GM12892 (cell line): ENCODE measurements at regions not wholly inside any gene's neighbourhood (a gene's known extent, or its start where the extent isn't known, plus 50 kb on each side); places are given as distances from the start of the nearest gene placed in this dataset.

Experiments used
- DNase-seq: peaks from one replicate; pipeline ENCODE4 v3.0.0; 2011; ENCODE audit not compliant: insufficient read length
- FAIRE-seq: peaks from 2 replicates; lab custom pipeline; 2011; peaks lifted over from hg19 to GRCh38; lab: Jason Lieb, UNC
- POLR2A ChIP-seq: IDR thresholded peaks from 2 replicates; pipeline ENCODE4 v1.6.1; 2011; ENCODE audit warnings: low read depth, low read length, control low read depth
- POLR2AphosphoS5 ChIP-seq: IDR thresholded peaks from 2 replicates; pipeline ENCODE4 v1.6.1; 2011; ENCODE audit warnings: low read depth, low read length, control low read depth
- TAF1 ChIP-seq: IDR thresholded peaks from 2 replicates; pipeline ENCODE4 v1.6.1; 2011; ENCODE audit warnings: low read depth, mild to moderate bottlenecking, control low read depth, low read length, borderline replicate concordance

DNA sequence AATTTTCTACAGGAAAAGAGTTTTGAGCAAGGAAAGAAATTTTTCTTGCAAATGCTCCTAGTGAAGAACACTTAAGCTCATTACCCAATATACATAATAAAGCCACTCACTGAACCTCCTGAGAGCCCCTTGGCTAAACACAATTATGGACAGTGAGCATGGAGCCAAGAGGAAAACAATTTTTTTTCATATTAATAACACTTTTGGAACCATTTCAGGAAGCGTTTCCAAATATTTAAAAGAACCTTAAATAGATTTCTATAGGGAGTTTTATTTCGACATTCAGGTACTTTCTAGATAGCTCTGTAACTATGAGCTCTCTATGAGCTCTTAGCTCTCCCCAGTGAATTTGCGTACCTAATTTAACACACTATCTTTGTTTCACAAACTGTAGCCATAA is 581.1 kb downstream of the ZNF385D start:
- DNase-seq (no peak), FAIRE-seq (no peak)
- TF ChIP-seq POLR2A = no peak
- no peak for TF ChIP-seq TAF1
- TF ChIP-seq POLR2AphosphoS5 = no peak

DNA sequence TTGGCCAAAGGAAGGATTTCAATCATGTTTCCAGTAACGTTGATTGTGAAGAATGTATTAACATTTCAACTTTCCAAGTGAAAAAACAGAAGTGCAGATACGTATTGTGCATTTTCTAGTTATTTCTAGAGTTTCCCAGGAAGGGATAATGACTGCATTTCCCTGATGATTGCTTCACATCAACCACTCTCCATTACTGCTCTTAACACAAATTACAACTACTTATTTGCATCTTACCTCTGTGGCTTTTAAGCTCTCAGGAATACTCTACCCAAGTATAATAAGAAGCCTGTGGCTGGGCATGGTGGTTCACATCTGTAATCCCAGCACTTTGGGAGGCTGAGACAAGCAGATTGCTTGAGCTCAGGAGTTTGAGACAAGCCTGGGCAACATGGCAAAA is 582.5 kb downstream of the ZNF385D start:
- DNase-seq (no peak), FAIRE-seq (no peak)
- no peak for TF ChIP-seq TAF1
- no peak for TF ChIP-seq POLR2AphosphoS5
- no peak for TF ChIP-seq POLR2A

DNA sequence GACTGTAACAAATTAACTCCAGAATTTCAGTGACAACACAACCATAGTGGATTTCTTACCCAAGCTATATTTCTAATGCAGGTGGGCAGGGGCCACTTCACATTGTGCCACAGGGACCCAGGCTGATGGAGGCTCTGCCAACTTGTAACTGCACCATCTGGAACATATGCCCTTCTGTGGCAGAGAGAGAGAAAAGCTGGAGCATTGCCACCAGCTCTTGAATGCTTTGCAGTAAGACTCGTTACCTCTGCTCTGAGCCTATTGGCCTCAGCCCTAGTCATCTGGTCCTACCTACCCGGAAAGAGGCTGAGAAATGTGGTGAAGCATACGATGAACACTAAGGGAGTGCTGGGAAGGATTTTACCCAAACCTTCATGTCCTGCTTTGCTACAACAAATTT is 587.1 kb downstream of the ZNF385D start:
- FAIRE-seq = no peak
- no peak for TF ChIP-seq POLR2AphosphoS5
- no peak for DNase-seq

DNA sequence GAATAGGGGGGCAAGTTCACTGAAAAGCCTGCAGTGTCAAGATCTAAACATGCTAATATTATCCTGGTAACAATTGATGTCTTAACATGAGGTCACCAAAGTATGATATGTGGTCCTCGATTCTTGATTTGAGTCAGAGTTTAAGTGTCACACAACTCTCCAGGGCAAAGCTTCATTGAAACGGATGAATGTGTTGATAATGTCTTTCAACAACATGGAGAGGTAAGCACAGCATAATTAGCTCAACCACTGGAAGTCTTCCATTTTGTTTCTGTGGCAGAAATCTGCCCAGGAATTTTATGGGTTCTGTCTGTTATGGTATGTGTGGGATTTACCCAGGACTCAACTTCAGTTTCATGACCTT is 591.5 kb downstream of the ZNF385D start:
- DNase-seq (no peak), FAIRE-seq (no peak)
- no peak for TF ChIP-seq POLR2AphosphoS5

DNA sequence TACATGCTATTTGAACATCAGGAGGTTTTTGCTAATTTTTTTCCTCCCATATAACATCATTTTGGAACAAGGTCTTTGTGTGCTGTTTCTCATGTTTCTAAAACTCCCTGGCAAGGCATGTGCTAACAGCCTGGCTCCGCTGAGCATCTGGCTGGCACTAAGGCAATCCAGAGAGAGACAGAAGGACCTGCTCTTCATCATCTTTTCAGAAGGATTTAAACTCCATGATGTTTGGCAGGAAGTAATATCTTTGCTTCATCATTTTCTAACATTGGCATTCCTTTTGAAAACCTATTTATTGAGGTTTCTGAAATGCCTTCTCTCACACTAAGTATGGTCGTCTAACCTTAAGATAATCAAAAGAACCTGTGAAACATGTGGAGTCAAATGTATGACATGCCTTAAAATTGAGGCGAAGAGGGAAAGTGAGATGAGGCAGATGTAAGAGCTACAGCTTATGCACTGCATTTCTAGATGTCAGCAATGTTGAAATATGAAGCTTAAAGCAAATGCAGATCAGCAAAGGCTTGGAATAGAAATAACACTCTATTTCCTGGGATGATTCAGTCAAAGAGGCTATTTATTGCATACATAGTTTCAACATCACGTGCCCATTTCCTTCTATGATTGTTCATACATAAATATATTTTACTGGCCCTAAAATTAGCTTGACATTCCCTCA is 592.0 kb downstream of the ZNF385D start:
- DNase-seq (no peak), FAIRE-seq (no peak)
- TF ChIP-seq POLR2AphosphoS5 = no peak
- no peak for TF ChIP-seq TAF1
- no peak for TF ChIP-seq POLR2A

DNA sequence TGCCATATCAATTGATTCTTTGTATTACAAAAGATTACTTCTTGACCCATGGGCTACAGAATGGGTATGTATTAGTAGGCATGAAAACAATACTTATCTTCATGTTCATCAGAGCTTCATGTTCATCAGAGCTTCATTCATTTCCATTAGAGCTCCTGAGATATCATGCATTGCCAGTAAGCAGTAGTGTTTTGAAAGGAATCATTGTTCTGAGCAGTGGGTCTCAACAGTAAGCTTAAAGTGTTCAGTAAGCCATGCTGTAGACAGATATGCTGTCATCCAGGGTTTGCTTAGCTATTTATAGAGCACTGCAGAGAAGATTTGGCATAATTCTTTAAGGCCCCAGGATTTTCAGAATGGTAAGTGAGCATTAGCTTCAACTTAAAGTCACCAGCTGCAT is 596.1 kb downstream of the ZNF385D start:
- no peak for FAIRE-seq
- DNase-seq = no peak
- TF ChIP-seq POLR2A = no peak
- TF ChIP-seq POLR2AphosphoS5 = no peak
- TF ChIP-seq TAF1 = no peak

DNA sequence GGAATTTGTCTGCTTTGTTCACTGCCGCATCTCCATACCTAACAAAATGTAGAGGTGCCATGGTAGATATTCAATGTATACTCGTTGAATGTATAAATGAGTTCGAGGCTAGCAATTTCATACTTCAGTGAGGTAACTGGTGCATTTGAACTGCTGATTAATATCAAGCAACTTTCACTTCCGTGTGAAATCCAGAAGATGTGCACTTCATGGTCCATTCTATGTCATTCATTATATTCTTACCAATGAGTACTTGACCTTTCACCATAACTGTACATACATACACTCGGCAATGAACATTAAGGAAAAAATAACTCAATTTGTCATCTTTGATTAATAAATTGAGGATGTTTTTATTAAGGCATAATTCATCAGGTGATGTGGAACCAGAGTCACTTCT is 598.5 kb downstream of the ZNF385D start:
- FAIRE-seq (no peak), DNase-seq (no peak)
- TF ChIP-seq POLR2A = no peak
- no peak for TF ChIP-seq POLR2AphosphoS5

DNA sequence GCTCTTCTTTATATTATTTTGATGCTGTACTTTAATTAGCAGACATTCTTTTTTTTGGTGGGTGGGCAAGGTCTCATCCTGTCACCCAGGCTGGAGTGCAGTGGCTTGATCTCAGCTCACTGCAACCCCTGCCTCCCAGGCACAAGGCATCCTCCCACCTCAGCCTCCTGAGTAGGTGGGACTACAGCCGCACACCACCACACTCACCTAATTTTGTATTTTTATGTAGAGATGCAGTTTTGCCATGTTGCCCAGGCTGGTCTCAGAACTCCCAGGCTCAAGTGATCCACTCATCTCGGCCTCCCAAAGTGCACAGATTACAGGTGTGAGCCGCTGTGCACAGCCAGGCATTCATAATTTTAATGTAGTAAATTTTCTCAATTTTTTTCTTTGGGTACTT is 608.1 kb downstream of the ZNF385D start:
- FAIRE-seq = no peak
- TF ChIP-seq POLR2A (no peak), POLR2AphosphoS5 (no peak), TAF1 (no peak)
- no peak for DNase-seq

DNA sequence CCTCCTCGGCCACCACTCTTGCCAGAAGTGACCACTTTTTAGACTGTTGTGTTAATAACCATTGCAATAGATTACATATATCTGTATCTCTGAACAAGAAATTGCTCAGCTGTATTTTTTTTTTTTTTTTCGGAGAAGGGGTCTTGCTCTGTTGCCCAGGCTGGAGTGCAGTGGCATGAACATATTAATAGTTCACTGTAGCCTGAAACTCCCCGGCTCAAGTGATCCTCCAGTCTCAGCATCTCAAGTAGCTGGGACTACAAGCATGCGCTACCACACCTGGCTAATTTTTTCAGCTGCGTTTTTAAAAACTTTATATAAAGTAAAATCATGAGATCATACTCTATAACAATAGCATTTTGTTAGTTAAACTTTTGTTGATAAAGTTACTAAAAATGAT is 609.0 kb downstream of the ZNF385D start:
- DNase-seq (no peak), FAIRE-seq (no peak)
- TF ChIP-seq POLR2AphosphoS5 (no peak), POLR2A (no peak), TAF1 (no peak)

DNA sequence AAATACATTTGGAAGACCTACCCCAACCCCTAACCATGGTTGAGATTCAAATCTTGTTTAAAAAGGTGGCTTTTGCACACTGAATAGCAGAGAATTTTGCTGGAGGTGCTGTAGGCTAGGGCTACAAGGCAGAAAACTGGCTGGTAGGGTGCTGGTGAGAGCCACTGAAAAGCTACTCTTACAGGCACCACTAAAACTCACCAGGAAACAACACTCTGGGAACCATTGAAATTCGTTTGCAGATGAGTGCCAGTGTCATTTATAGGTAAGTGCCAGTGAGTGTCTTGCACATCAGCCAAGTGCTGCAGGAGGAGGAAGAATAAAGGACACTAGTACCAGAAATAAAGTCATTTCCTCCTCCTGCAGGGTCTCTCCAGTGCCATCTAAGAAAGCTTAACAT is 610.2 kb downstream of the ZNF385D start:
- FAIRE-seq (no peak), DNase-seq (no peak)
- TF ChIP-seq TAF1 = no peak
- no peak for TF ChIP-seq POLR2A
- TF ChIP-seq POLR2AphosphoS5 = no peak

DNA sequence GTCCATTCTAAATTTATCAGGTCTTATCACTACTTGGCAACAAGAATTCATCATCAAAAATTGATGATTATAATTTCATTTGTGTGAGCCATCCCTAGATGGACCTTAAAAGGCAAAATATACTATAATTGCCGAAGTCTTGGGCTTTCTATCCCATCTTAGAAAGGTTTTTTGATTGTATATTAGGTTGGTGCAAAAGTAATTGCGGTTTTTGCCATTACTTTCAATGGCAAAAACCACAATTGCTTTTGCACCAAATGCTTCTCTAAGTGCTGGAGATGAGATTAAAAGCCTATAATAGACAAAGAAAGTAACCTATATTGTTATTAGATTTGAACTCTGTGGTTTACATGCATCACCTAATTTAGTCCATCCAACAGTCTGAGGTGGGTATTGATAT is 612.9 kb downstream of the ZNF385D start:
- FAIRE-seq = no peak
- DNase-seq = no peak
- TF ChIP-seq POLR2A (no peak), POLR2AphosphoS5 (no peak), TAF1 (no peak)

DNA sequence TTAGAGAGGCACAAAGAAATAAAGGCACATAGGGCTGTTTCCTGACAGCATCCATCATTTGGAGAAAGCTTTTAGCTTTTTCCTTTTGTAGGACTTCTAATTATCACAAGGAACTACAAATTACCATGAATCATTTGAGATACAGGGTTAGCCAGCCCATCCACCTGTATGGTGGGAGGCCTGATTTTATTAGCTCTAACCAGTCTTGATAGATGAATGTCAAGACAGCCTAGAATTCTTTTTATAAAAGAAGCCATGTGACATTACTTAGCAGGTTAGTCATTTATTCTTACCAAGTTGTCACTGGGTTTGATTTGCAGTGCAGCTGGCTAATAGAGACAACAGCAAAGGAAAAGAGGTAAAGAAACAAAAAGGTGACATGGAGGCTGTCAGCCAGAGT is 618.1 kb downstream of the ZNF385D start:
- no peak for TF ChIP-seq POLR2A
- no peak for TF ChIP-seq TAF1
- FAIRE-seq = no peak
- DNase-seq = no peak

DNA sequence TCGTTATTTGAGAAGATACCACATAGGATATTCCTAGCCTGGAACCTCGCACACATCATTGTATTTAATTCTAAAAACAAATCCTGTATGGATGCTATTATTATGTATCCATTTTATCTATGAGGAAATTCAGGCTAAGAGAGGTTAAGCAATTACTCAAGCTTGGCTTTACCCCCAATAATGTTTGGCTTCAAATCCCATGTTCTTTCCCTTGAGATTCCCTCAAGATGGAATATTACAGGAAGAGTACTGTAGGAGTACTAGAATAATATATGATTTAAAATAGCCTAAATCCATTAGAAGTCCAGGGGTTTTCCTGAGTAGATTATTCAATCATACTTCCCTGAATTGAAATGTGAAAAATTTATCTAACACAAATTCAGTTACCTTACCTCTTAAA is 630.2 kb downstream of the ZNF385D start:
- TF ChIP-seq POLR2A (no peak), POLR2AphosphoS5 (no peak), TAF1 (no peak)
- DNase-seq (no peak), FAIRE-seq (no peak)
